SK-N-SH treated with all-trans-retinoic acid at 6 μM for 48 hours (cell line): ENCODE measurements at regions not wholly inside any gene's neighbourhood (a gene's known extent, or its start where the extent isn't known, plus 50 kb on each side); places are given as distances from the start of the nearest gene placed in this dataset.

ENCODE experiments used
- ATAC-seq: fragments of 200-7000 bp; cut with Tn5 transposase; 3 replicates; pipeline ENCODE4 v1.9.1; 2020; ENCODE audit warnings: mild to moderate bottlenecking, moderate library complexity
- ARNTL ChIP-seq: fragments of 450-650 bp; formaldehyde crosslinking; IDR thresholded peaks from 2 replicates; pipeline ENCODE4 v1.5.0; 2020; ENCODE audit warnings: low read depth, mild to moderate bottlenecking, moderate library complexity, borderline replicate concordance
- BACH2 ChIP-seq: fragments of 250-450 bp; sonication (Bioruptor Pico); IDR thresholded peaks from 2 replicates; pipeline ENCODE4 v1.9.0; 2021; ENCODE audit warnings: mild to moderate bottlenecking, borderline replicate concordance
- CREB5 ChIP-seq: fragments of 250-450 bp; sonication (Bioruptor Pico); IDR thresholded peaks from 2 replicates; pipeline ENCODE4 v1.5.1; 2020; ENCODE audit warnings: low read depth, mild to moderate bottlenecking, moderate library complexity
- CSDC2 ChIP-seq: fragments of 250-450 bp; sonication (Bioruptor Pico); IDR thresholded peaks from 2 replicates; pipeline ENCODE4 v1.5.0; 2020; ENCODE audit warnings: mild to moderate bottlenecking, moderate library complexity
- CSRNP3 ChIP-seq: fragments of 250-450 bp; sonication (Bioruptor Pico); IDR thresholded peaks from 2 replicates; pipeline ENCODE4 v1.5.1; 2021; ENCODE audit warnings: mild to moderate bottlenecking, moderate library complexity
- ESRRG ChIP-seq: fragments of 250-450 bp; sonication (Bioruptor Pico); IDR thresholded peaks from 2 replicates; pipeline ENCODE4 v1.6.1; 2021; ENCODE audit warnings: mild to moderate bottlenecking
- GLIS3 ChIP-seq: fragments of 250-450 bp; sonication (Bioruptor Pico); IDR thresholded peaks from 2 replicates; pipeline ENCODE4 v1.5.0; 2020; ENCODE audit warnings: mild to moderate bottlenecking, moderate library complexity
- ISL1 ChIP-seq: fragments of 250-450 bp; sonication (Bioruptor Pico); IDR thresholded peaks from 2 replicates; pipeline ENCODE4 v2.1.2; 2022; ENCODE audit warnings: mild to moderate bottlenecking, moderate library complexity
- OSR1 ChIP-seq: fragments of 250-450 bp; sonication (Bioruptor Pico); IDR thresholded peaks from 2 replicates; pipeline ENCODE4 v1.8.0; 2022; ENCODE audit warnings: moderate library complexity, mild to moderate bottlenecking, inconsistent platforms
- PATZ1 ChIP-seq: fragments of 250-450 bp; sonication (Bioruptor Pico); IDR thresholded peaks from 2 replicates; pipeline ENCODE4 v1.8.0; 2020; ENCODE audit warnings: mild to moderate bottlenecking, moderate library complexity, borderline replicate concordance
- POU6F1 ChIP-seq: fragments of 250-450 bp; sonication (Bioruptor Pico); IDR thresholded peaks from 2 replicates; pipeline ENCODE4 v1.8.0; 2021; ENCODE audit warnings: low read depth, mild to moderate bottlenecking, moderate library complexity, borderline replicate concordance
- PPARA ChIP-seq: fragments of 250-450 bp; sonication (Bioruptor Pico); IDR thresholded peaks from 2 replicates; pipeline ENCODE4 v1.5.0; 2020; ENCODE audit warnings: mild to moderate bottlenecking, borderline replicate concordance
- RARB ChIP-seq: fragments of 250-450 bp; sonication (Bioruptor Pico); IDR thresholded peaks from 2 replicates; pipeline ENCODE4 v1.8.0; 2021; ENCODE audit warnings: mild to moderate bottlenecking, moderate library complexity
- SNAI2 ChIP-seq: fragments of 250-450 bp; sonication (Bioruptor Pico); IDR thresholded peaks from 2 replicates; pipeline ENCODE4 v1.5.0; 2020; ENCODE audit warnings: mild to moderate bottlenecking, moderate library complexity
- TCF4 ChIP-seq: fragments of 250-450 bp; sonication (Bioruptor Pico); IDR thresholded peaks from 2 replicates; pipeline ENCODE4 v1.8.0; 2021; ENCODE audit warnings: mild to moderate bottlenecking, moderate library complexity, borderline replicate concordance
- TOX ChIP-seq: fragments of 250-450 bp; sonication (Bioruptor Pico); IDR thresholded peaks from 2 replicates; pipeline ENCODE4 v1.8.0; 2021; ENCODE audit warnings: mild to moderate bottlenecking, moderate library complexity, borderline replicate concordance
- ZC3H10 ChIP-seq: fragments of 250-450 bp; sonication (Bioruptor Pico); IDR thresholded peaks from 2 replicates; pipeline ENCODE4 v1.5.1; 2021; ENCODE audit warnings: mild to moderate bottlenecking, moderate library complexity
- ZFP3 ChIP-seq: fragments of 250-450 bp; sonication (Bioruptor Pico); IDR thresholded peaks from 2 replicates; pipeline ENCODE4 v1.5.0; 2020; ENCODE audit warnings: mild to moderate bottlenecking, moderate library complexity
- ZFP30 ChIP-seq: fragments of 450-650 bp; formaldehyde crosslinking; IDR thresholded peaks from 2 replicates; pipeline ENCODE4 v1.5.0; 2022; ENCODE audit warnings: mild to moderate bottlenecking, moderate library complexity
- ZNF565 ChIP-seq: fragments of 450-650 bp; formaldehyde crosslinking; conservative IDR thresholded peaks from 2 replicates; pipeline ENCODE4 v1.5.0; 2020; ENCODE audit warnings: low read depth, mild to moderate bottlenecking, moderate library complexity
- ZNF70 ChIP-seq: fragments of 450-650 bp; formaldehyde crosslinking; IDR thresholded peaks from 2 replicates; pipeline ENCODE4 v1.5.0; 2020; ENCODE audit warnings: mild to moderate bottlenecking, moderate library complexity
- ZNF8 ChIP-seq: fragments of 450-650 bp; formaldehyde crosslinking; IDR thresholded peaks from 2 replicates; pipeline ENCODE4 v1.5.0; 2020; ENCODE audit warnings: mild to moderate bottlenecking, moderate library complexity
- TF ChIP-seq, protein P1 (sequence below): fragments of 250-450 bp; sonication (Bioruptor Pico); IDR thresholded peaks from 2 replicates; pipeline ENCODE4 v1.5.0; 2020; ENCODE audit warnings: mild to moderate bottlenecking, moderate library complexity

- no peak for TF ChIP-seq TOX
Observed at GRCh38 chr4:37767019-37767418, 59.5 kb upstream of the PGM2 start (continued).

- TF ChIP-seq ZNF8 (CRISPR knock-in tag) (no peak), GLIS3 (CRISPR knock-in tag) (no peak)
- ATAC-seq = no peak
Observed at GRCh38 chr4:37765741-37766140, 60.7 kb upstream of the PGM2 start.

DNA sequence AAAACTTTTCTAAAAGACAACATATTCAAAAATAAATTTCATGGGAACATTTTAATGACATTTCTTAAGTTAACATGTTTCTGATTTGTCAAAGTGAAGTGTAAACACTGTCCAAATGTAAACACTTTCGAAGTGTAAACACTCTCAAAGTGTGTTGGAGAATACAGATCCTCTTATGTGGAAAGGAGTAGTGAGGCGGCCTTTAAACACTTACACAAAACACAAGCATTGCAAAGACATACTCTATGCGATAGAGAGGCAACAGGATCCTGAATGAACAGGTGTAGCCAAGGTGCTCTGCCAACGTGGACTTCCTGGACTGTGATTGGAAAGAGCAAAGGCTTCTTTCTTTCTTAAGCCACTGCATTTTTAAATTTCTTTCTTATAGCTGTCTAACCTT lies 62.7 kb upstream of the PGM2 start:
- no peak for ATAC-seq
- TF ChIP-seq BACH2 (CRISPR knock-in tag) (no peak), PPARA (CRISPR knock-in tag) (no peak), POU6F1 (CRISPR knock-in tag) (no peak), OSR1 (no peak), GLIS3 (CRISPR knock-in tag) (no peak), ZNF565 (no peak), ZC3H10 (CRISPR knock-in tag) (no peak), PATZ1 (CRISPR knock-in tag) (no peak), RARB (CRISPR knock-in tag) (no peak), CREB5 (CRISPR knock-in tag) (no peak), SNAI2 (CRISPR knock-in tag) (no peak), CSRNP3 (CRISPR knock-in tag) (no peak), CSDC2 (CRISPR knock-in tag) (no peak), ZNF70 (CRISPR knock-in tag) (no peak), TCF4 (CRISPR knock-in tag) (no peak), ZFP3 (no peak), ZNF8 (CRISPR knock-in tag) (no peak), ARNTL (CRISPR knock-in tag) (no peak), ISL1 (no peak)
- TF ChIP-seq, protein P1, sequence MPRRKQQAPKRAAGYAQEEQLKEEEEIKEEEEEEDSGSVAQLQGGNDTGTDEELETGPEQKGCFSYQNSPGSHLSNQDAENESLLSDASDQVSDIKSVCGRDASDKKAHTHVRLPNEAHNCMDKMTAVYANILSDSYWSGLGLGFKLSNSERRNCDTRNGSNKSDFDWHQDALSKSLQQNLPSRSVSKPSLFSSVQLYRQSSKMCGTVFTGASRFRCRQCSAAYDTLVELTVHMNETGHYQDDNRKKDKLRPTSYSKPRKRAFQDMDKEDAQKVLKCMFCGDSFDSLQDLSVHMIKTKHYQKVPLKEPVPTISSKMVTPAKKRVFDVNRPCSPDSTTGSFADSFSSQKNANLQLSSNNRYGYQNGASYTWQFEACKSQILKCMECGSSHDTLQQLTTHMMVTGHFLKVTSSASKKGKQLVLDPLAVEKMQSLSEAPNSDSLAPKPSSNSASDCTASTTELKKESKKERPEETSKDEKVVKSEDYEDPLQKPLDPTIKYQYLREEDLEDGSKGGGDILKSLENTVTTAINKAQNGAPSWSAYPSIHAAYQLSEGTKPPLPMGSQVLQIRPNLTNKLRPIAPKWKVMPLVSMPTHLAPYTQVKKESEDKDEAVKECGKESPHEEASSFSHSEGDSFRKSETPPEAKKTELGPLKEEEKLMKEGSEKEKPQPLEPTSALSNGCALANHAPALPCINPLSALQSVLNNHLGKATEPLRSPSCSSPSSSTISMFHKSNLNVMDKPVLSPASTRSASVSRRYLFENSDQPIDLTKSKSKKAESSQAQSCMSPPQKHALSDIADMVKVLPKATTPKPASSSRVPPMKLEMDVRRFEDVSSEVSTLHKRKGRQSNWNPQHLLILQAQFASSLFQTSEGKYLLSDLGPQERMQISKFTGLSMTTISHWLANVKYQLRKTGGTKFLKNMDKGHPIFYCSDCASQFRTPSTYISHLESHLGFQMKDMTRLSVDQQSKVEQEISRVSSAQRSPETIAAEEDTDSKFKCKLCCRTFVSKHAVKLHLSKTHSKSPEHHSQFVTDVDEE (CRISPR knock-in tag) = no peak

DNA sequence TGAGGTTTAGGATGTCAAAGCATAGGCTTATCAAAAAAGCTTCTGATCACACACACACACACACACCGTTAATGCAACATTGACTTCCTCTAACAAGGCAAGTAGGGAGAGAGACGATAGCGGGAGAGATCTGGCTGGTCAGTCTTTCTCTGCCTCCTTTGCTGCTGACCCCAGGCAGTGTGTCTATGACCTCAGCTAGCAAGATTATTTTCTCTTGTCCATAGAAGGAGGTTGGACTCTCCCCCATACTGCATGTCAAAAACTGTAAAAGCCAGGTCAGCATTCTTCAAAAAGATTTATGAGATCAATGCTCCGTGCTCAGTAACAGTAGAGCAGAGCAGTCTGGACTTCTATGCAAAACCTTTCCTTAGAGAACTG lies 63.5 kb upstream of the PGM2 start:
- no peak for ATAC-seq
- no peak for TF ChIP-seq POU6F1 (CRISPR knock-in tag)
- TF ChIP-seq OSR1 = no peak
- no peak for TF ChIP-seq SNAI2 (CRISPR knock-in tag)
- no peak for TF ChIP-seq ZNF70 (CRISPR knock-in tag)
- no peak for TF ChIP-seq PPARA (CRISPR knock-in tag)
- no peak for TF ChIP-seq ZNF565
- no peak for TF ChIP-seq ZC3H10 (CRISPR knock-in tag)
- no peak for TF ChIP-seq ZFP3
- TF ChIP-seq CSRNP3 (CRISPR knock-in tag) = no peak
- TF ChIP-seq RARB (CRISPR knock-in tag) = no peak
- no peak for TF ChIP-seq ARNTL (CRISPR knock-in tag)
- TF ChIP-seq ESRRG (CRISPR knock-in tag) = no peak
- no peak for TF ChIP-seq TOX
- TF ChIP-seq BACH2 (CRISPR knock-in tag) = no peak
- TF ChIP-seq CREB5 (CRISPR knock-in tag) = no peak
- no peak for TF ChIP-seq ZFP30 (CRISPR knock-in tag)
